ENCODE measurements at regions not wholly inside any gene's neighbourhood (a gene's known extent, or its start where the extent isn't known, plus 50 kb on each side); places are given as distances from the start of the nearest gene placed in this dataset.

GRCh38 chr4:65021149-65021548 lies 611.9 kb upstream of the TECRL start:
- Histone ChIP-seq H3K4me1 (replicated peaks in 1 of 4; ENCODE audit: control insufficient read depth in 3 of 4, insufficient read depth in 4 of 4, low read length in 3 of 4) (peaks cover 0 to 7% (median 3%) of the 10 kb centered on the region in 4 experiments; a peak in 3 of 7 replicates), H2BK120ac (replicated peaks; ENCODE audit: low read depth, low read length) (no peak overlapping the region), H2BK12ac (ENCODE audit: low read depth, low read length) (no peak overlapping the region), H4K5ac (ENCODE audit: insufficient read length, low read depth, low read length) (no peak overlapping the region), H4K8ac (ENCODE audit: extremely low read depth, insufficient read depth, low read length) (no peak overlapping the region), H3K56ac (replicated peaks; ENCODE audit: insufficient read length, low read depth, low read length) (no peak overlapping the region), H3K79me1 (ENCODE audit: low read depth, low read length) (no peaks in the 10 kb centered on the region), H3K14ac (ENCODE audit: insufficient read length) (no peak overlapping the region), H2AFZ (ENCODE audit: low read length) (no peak overlapping the region), H3K79me2 (ENCODE audit: control insufficient read depth in 1 of 2, insufficient read depth in 2 of 2, low read length in 2 of 2) (no peaks in the 10 kb centered on the region), H3K18ac (ENCODE audit: extremely low read depth, low read length) (no peak overlapping the region), H4K91ac (replicated peaks; ENCODE audit: insufficient read length, low read length) (no peak overlapping the region), H3K4me2 (ENCODE audit: insufficient read depth in 1 of 2, low read depth in 2 of 2, low read length in 2 of 2) (no peak overlapping the region), H3K4ac (replicated peaks; ENCODE audit: insufficient read length, low read depth, low read length) (no peak overlapping the region), H2BK5ac (ENCODE audit: low read depth, low read length) (no peak overlapping the region), H2BK20ac (ENCODE audit: low read length) (no peak overlapping the region), H3K23me2 (ENCODE audit: low read depth, low read length) (no peaks in the 10 kb centered on the region), H3K36me3 (ENCODE audit: control insufficient read depth in 2 of 4, insufficient read depth in 4 of 4, low read length in 3 of 4) (no peaks in the 10 kb centered on the region), H2AK5ac (ENCODE audit: low read depth, low read length) (no peak overlapping the region), H3K9me3 (ENCODE audit: insufficient read depth in 2 of 2, low read depth in 1 of 2, low read length in 1 of 2) (no peaks in the 10 kb centered on the region; a peak in 1 of 4 replicates), H3K23ac (ENCODE audit: insufficient read length) (no peak overlapping the region), H3K27ac (ENCODE audit: low read depth, low read length) (no peak overlapping the region), H3K27me3 (replicated peaks in 1 of 4; ENCODE audit: control insufficient read depth in 3 of 4, extremely low read depth in 1 of 4, insufficient read depth in 3 of 4, low read length in 3 of 4) (no peaks in the 10 kb centered on the region), H2BK15ac (ENCODE audit: low read length) (no peak overlapping the region), H4K20me1 (replicated peaks in 1 of 2; ENCODE audit: control insufficient read depth in 1 of 2, insufficient read depth in 2 of 2, low read length in 2 of 2) (no peaks in the 10 kb centered on the region), H3K9ac (replicated peaks in 1 of 4; ENCODE audit: extremely low read depth in 1 of 4, low read depth in 3 of 4, low read length in 3 of 4) (no peak overlapping the region), H3K4me3 (ENCODE audit: extremely low read depth in 1 of 4, insufficient read depth in 2 of 4, low read depth in 3 of 4, low read length in 4 of 4) (no peak overlapping the region)
- ChIA-PET CTCF (ENCODE audit: partially characterized antibody) (no interaction called here), POLR2A (ENCODE audit: partially characterized antibody) (no interaction called here)
- DNase-seq (ENCODE audit: low read depth in 1 of 2, low spot score in 2 of 2), result no peak
- 86% methylated on average over 2 of the region's 2 CpGs; no CpG with 5 or more reads in 1 of the 2 experiments for WGBS, 2 experiments (ENCODE audit: extremely low coverage in 1 of 2, insufficient coverage in 1 of 2, insufficient read length in 1 of 2, insufficient replicate concordance in 2 of 2, low coverage in 1 of 2, low lambda C conversion rate in 2 of 2, missing lambda C conversion rate in 1 of 2)
- FAIRE-seq, result no peak
- TF ChIP-seq CBX5 (IDR thresholded peaks at IDR 0.05; ENCODE audit: low read depth, low read length), result no peak
- TF ChIP-seq CEBPB (IDR thresholded peaks at IDR 0.05; ENCODE audit: low read depth, low read length), result no peak
- TF ChIP-seq FOSL1 (IDR thresholded peaks at IDR 0.05; ENCODE audit: insufficient read depth, low read depth, low read length), result no peak
- no peak for TF ChIP-seq PHF8 (conservative IDR thresholded peaks at IDR 0.05; ENCODE audit: low read depth, low read length)
- no peak for TF ChIP-seq CHD1 (IDR thresholded peaks at IDR 0.05; ENCODE audit: low read depth, low read length)
- TF ChIP-seq POU5F1 (IDR thresholded peaks at IDR 0.05; ENCODE audit: low read depth, low read length), result no peak
- TF ChIP-seq, protein P1, sequence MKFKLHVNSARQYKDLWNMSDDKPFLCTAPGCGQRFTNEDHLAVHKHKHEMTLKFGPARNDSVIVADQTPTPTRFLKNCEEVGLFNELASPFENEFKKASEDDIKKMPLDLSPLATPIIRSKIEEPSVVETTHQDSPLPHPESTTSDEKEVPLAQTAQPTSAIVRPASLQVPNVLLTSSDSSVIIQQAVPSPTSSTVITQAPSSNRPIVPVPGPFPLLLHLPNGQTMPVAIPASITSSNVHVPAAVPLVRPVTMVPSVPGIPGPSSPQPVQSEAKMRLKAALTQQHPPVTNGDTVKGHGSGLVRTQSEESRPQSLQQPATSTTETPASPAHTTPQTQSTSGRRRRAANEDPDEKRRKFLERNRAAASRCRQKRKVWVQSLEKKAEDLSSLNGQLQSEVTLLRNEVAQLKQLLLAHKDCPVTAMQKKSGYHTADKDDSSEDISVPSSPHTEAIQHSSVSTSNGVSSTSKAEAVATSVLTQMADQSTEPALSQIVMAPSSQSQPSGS (IDR thresholded peaks at IDR 0.05; ENCODE audit: low read length), result no peak
- TF ChIP-seq SP1 (IDR thresholded peaks at IDR 0.05; ENCODE audit: low read depth, low read length), result no peak
- no peak for TF ChIP-seq EGR1 (IDR thresholded peaks at IDR 0.05; ENCODE audit: borderline replicate concordance, low read depth, low read length)
- TF ChIP-seq ASH2L (IDR thresholded peaks at IDR 0.05; ENCODE audit: low read length), result no peak
- TF ChIP-seq, protein P2, sequence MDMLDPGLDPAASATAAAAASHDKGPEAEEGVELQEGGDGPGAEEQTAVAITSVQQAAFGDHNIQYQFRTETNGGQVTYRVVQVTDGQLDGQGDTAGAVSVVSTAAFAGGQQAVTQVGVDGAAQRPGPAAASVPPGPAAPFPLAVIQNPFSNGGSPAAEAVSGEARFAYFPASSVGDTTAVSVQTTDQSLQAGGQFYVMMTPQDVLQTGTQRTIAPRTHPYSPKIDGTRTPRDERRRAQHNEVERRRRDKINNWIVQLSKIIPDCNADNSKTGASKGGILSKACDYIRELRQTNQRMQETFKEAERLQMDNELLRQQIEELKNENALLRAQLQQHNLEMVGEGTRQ (IDR thresholded peaks at IDR 0.05; ENCODE audit: low read length), result no peak
- TF ChIP-seq TAF1 (IDR thresholded peaks at IDR 0.05; ENCODE audit: low read depth, low read length), result no peak
- TF ChIP-seq HDAC2 (IDR thresholded peaks at IDR 0.05; ENCODE audit: borderline replicate concordance in 1 of 2, low read depth in 2 of 2, low read length in 2 of 2), result no peak
